Heart right ventricle (tissue), 16 donors: ENCODE measurements at regions not wholly inside any gene's neighbourhood (a gene's known extent, or its start where the extent isn't known, plus 50 kb on each side); places are given as distances from the start of the nearest gene placed in this dataset.

Experiments used
- ATAC-seq, 8 donors: fragments of 200-7000 bp; cut with Tn5 transposase; one replicate each; pipeline ENCODE4 v1.9.1; 2020; ENCODE audit warnings: mild to moderate bottlenecking in 8 of 8, moderate library complexity in 8 of 8, moderate number of reproducible peaks in 1 of 8
- DNase-seq, 2 donors: peaks; one replicate each; pipeline ENCODE4 v3.0.0-alpha.2; 2020
- H3K27ac ChIP-seq, 10 donors: fragments of 200-600 bp; sonication (generic) in 2 of 10; one replicate each; pipeline versions ENCODE4 v1.5.0 to v1.8.0; 2020 to 2022; ENCODE audit warnings: mild to moderate bottlenecking in 3 of 10
- H3K27me3 ChIP-seq, 7 donors: fragments of 200-600 bp; one replicate each; pipeline ENCODE4 v1.8.0; 2021 to 2022; ENCODE audit warnings: mild to moderate bottlenecking in 2 of 7
- H3K36me3 ChIP-seq, 9 donors: fragments of 200-600 bp; sonication (generic) in 1 of 9; one replicate each; pipeline versions ENCODE4 v1.5.0 to v1.8.0; 2020 to 2022; ENCODE audit warnings: mild to moderate bottlenecking in 2 of 9
- H3K4me1 ChIP-seq, 9 donors: fragments of 200-600 bp; sonication (generic) in 1 of 9; one replicate each; pipeline versions ENCODE4 v1.5.0 to v1.8.0; 2020 to 2022; ENCODE audit warnings: mild to moderate bottlenecking in 4 of 9
- H3K4me3 ChIP-seq, 10 donors: fragments of 200-600 bp; sonication (generic) in 2 of 10; one replicate each; pipeline versions ENCODE4 v1.5.0 to v1.8.0; 2020 to 2022; ENCODE audit warnings: mild to moderate bottlenecking in 7 of 10, moderate library complexity in 2 of 10
- H3K9me3 ChIP-seq, 11 donors: fragments of 200-600 bp in 10 of 11; sonication (generic) in 2 of 11; one replicate each; pipeline versions ENCODE4 v1.5.0 to v1.8.0; 2013 to 2022; ENCODE audit warnings: mild to moderate bottlenecking in 2 of 11, control low read depth in 1 of 11, moderate library complexity in 1 of 11
- CTCF ChIP-seq, 9 donors: fragments of 200-600 bp; sonication (generic) in 2 of 9; IDR thresholded peaks; one replicate each; pipeline versions ENCODE4 v1.5.0 to v1.8.0; 2021 to 2022; ENCODE audit warnings: antibody characterized with exemption in 9 of 9, mild to moderate bottlenecking in 5 of 9, moderate library complexity in 1 of 9
- WGBS, 2 donors: extraction: QIAGEN DNeasy Blood & Tissue Kit; methylation state at CpG; one replicate each; pipeline ENCODE4 v1.1.7; 2013; ENCODE audit warnings: inconsistent platforms in 1 of 2; 5-methylcytosine and 5-hydroxymethylcytosine counted together
- intact Hi-C, 10 donors: fragments of 100-400 bp; cut with DNase I; formaldehyde crosslinking; loops; one replicate each; pipeline versions ENCODE4 v1.11.1 to v1.14.2; 2022
- donor health status: Arrhythmogenic right ventricular cardiomyopathy.
- donor health status: ischemic (EF 13 %, LVEDD 7.1; RV severe dilation, severe dysfunction).
- donor health status: healthy with polysubstance abuse.
- donor health status: DM: no; HTN: yes; CAD: no.
- donor health status: DM: no; HTN: no; CAD: no.
- donor health status: ischemic (EF 25% LVEDD 6.9; RV normal size, moderate dysfunction).
- donor health status: ischemic (EF 25% LVEDD 5.7; RV mildly dilated, moderate dysfunction).
- donor health status: healthy.
- donor health status: DM: yes; HTN: yes; CAD: no.
- donor health status: Ischemic cardiomyopathy.
- donor health status: ischemic (EF 35%, LVEDD 5.7; RV mildly dilated, moderate dysfunction).
- donor health status: nonischemic (EF 11% LVEDD 7.7; RV severe dilation, severe dysfunction).
- donor health status: DM: yes; HTN: yes; CAD: no.
- donor health status: PGD.
- donor health status: ischemic (EF 29% LVEDD 5.4; RV normal size, mild dysfunction).
- donor health status: nonischemic (EF 23%, LVEDD 6.1; RV moderate dilation, normal function).

GRCh38 chr6:6931071-6932025 is 176.4 kb upstream of the RREB1 start:
- H3K9me3 ChIP-seq: no peaks in the 10 kb centered on the region
- H3K36me3 ChIP-seq: no peaks in the 10 kb centered on the region
- 72 to 78% methylated on average over 9 of the region's 9 CpGs for WGBS, 2 donors
- DNase-seq (no peak), ATAC-seq (no peak)
- H3K4me1 ChIP-seq: peaks cover 0 to 27% (median 0%) of the 10 kb centered on the region in 9 donors
- intact Hi-C loops: no loop called here
- no peak for TF ChIP-seq CTCF (IDR thresholded peaks at IDR 0.05)
- H3K27me3 ChIP-seq: no peaks in the 10 kb centered on the region
- peak overlapping the region in 1 of 10 donors; percentile 36 for H3K27ac ChIP-seq
- no peak overlapping the region for H3K4me3 ChIP-seq

- TF ChIP-seq CTCF (IDR thresholded peaks at IDR 0.05): no peak
- H3K27ac ChIP-seq: no peak overlapping the region
- H3K27me3 ChIP-seq: no peaks in the 10 kb centered on the region
- peaks cover 0 to 22% (median 0%) of the 10 kb centered on the region in 9 donors for H3K4me1 ChIP-seq
- DNase-seq: no peak
- intact Hi-C loops: no loop called here
- H3K9me3 ChIP-seq: no peaks in the 10 kb centered on the region
- no peak overlapping the region for H3K4me3 ChIP-seq
- ATAC-seq: no peak
- WGBS, 2 donors: 44 to 86% methylated on average over 4 of the region's 4 CpGs
- no peaks in the 10 kb centered on the region for H3K36me3 ChIP-seq
These were observed 175.4 kb upstream of the RREB1 start for GRCh38 chr6:6932341-6932740.

- 52 to 57% methylated on average over 7 of the region's 7 CpGs for WGBS, 2 donors
These were observed 174.8 kb upstream of the RREB1 start for GRCh38 chr6:6932968-6933367.

More at GRCh38 chr6:6932968-6933367, 174.8 kb upstream of the RREB1 start:
- Histone ChIP-seq H3K9me3 (no peaks in the 10 kb centered on the region), H3K4me1 (peaks cover 0 to 16% (median 0%) of the 10 kb centered on the region in 9 donors), H3K27ac (no peak overlapping the region), H3K36me3 (no peaks in the 10 kb centered on the region), H3K4me3 (no peak overlapping the region), H3K27me3 (no peaks in the 10 kb centered on the region)
- intact Hi-C loops: no loop called here
- DNase-seq: no peak
- ATAC-seq: no peak
- no peak for TF ChIP-seq CTCF (IDR thresholded peaks at IDR 0.05)
